ENCODE measurements at regions not wholly inside any gene's neighbourhood (a gene's known extent, or its start where the extent isn't known, plus 50 kb on each side); places are given as distances from the start of the nearest gene placed in this dataset.
A peak's percentile ranks its signal among the peaks of the same experiment; 100 is the strongest.

DNA sequence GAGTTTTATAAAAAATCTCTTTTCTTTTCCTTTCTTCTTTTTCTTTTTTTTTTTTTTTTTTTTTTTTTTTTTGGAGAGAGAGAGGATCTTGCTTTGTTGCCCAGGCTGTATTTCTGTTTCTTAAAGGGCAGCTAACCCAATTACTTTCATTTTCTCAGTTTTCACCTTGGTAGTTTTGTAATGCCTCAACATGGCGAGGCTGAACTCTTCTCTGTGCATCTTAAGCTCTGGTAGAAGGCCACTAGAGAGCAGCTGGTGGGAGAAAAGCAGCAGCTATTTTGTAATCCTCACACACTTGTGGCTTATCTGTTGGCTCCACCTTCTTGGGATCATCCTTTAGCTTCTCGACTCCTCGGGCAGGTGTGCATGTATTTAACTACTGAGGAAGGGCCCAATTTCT, 152.2 kb upstream of the MEIS2 start:
- no peak overlapping the region for H3K4me3 ChIP-seq (replicated peaks in 1 of 2; ENCODE audit: low read depth in 2 of 2, low read length in 2 of 2)
- TF ChIP-seq, protein P1, sequence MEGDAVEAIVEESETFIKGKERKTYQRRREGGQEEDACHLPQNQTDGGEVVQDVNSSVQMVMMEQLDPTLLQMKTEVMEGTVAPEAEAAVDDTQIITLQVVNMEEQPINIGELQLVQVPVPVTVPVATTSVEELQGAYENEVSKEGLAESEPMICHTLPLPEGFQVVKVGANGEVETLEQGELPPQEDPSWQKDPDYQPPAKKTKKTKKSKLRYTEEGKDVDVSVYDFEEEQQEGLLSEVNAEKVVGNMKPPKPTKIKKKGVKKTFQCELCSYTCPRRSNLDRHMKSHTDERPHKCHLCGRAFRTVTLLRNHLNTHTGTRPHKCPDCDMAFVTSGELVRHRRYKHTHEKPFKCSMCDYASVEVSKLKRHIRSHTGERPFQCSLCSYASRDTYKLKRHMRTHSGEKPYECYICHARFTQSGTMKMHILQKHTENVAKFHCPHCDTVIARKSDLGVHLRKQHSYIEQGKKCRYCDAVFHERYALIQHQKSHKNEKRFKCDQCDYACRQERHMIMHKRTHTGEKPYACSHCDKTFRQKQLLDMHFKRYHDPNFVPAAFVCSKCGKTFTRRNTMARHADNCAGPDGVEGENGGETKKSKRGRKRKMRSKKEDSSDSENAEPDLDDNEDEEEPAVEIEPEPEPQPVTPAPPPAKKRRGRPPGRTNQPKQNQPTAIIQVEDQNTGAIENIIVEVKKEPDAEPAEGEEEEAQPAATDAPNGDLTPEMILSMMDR (IDR thresholded peaks at IDR 0.05; ENCODE audit: low read depth, low read length) = no peak
- no peak for DNase-seq (ENCODE audit: low read depth in 2 of 2)

DNA sequence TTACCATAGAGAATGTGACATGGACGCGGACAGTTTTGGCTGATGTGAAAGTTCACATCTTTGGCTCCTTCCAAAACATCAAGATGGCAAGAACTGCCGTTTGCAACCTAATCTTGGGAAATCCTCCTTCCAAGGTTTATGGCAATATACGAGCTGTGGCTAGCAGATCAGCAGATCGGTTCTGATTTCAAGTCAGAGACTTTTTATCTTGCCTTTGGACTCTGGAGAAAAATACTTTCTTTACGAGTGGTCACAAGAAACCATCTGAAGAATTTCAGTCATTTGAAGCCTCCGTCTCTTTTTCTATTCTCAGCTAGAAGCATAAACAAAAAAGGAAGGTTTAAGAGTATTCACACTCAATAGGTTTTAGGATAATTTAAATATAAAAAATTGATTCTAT, 153.5 kb upstream of the MEIS2 start:
- peak in 1 of 2 donors; percentile 1 for DNase-seq (ENCODE audit: low read depth in 2 of 2)
- TF ChIP-seq, protein P1 (IDR thresholded peaks at IDR 0.05; ENCODE audit: low read depth, low read length) = no peak
- H3K4me3 ChIP-seq (replicated peaks in 1 of 2; ENCODE audit: low read depth in 2 of 2, low read length in 2 of 2) = no peak overlapping the region

DNA sequence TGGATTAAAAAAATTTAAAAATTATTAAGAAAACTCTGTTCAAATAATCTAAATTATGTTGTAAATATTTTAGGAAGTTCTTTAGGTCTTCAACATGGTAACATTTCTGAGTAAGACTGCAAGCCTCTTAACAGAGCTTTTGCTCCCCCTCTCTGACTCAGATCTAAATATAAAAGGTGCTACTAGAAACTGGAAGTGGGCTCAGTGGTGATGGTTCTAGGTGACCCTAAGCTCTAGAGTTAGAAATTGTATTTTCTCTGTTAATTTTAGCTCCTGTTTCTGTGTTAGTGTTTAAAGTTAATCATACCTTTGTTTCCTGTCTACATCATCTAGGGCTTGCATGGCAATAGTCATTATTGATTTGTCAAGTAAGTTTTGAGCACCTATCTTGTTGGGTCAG, 159.9 kb upstream of the MEIS2 start:
- TF ChIP-seq, protein P1 (IDR thresholded peaks at IDR 0.05; ENCODE audit: low read depth, low read length) = no peak
- H3K4me3 ChIP-seq (replicated peaks in 1 of 2; ENCODE audit: low read depth in 2 of 2, low read length in 2 of 2) = no peak overlapping the region

DNA sequence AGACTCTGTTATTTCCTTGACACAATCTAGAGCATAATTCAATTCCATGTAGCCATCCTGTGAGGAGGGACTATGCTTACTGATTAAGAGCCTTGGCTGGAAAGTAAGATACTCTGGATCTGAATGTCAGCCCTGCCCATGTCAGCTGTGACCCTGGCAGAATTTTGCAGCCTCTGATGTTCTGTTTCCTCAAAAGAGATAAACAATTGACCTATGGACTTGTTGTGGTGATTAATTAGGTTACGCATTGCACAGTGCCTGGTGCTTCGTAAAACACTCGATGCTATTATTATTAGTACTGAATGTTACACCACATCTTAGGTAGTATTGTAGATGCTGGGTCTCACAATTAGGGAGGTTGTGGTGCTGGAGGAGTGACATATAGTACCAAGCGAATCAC, 161.3 kb upstream of the MEIS2 start:
- DNase-seq (ENCODE audit: low read depth in 2 of 2) = no peak
- TF ChIP-seq, protein P1 (IDR thresholded peaks at IDR 0.05; ENCODE audit: low read depth, low read length) = no peak
- H3K4me3 ChIP-seq (replicated peaks in 1 of 2; ENCODE audit: low read depth in 2 of 2, low read length in 2 of 2) = no peak overlapping the region

More for the DNA sequence above, 159.9 kb upstream of the MEIS2 start:
- DNase-seq (ENCODE audit: low read depth in 2 of 2) = no peak

DNA sequence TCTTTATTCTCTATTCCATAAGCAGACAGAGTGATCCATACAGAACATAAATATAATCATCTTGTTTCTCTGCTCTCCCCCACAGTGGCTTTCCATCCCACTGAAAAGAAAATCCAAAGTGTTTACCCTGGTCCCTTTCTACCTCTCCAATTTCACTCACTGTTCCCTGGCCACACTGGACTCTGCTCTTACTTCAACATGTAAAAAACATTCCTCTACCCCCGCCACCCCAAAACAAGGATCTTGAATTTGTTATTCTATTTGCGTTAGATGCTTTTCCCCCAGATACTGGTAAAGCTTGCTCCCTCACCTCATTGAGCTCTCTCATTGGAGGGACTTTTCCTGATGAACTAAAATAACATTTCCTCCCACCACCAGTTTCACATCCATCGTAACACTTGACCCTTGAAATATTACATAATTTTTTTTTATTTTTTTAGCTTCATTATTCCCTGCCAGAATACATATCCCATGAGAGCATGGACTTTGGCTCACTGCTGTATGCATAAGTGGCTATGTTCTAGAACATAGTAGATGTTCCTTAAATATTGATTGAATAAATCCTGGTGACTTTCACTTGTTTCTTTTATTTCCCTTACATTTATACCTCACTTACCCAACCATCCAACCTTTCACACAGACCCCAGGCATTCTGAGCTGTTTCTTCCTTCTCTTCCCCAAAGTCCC, 162.7 kb upstream of the MEIS2 start:
- DNase-seq (ENCODE audit: low read depth in 2 of 2) = no peak
- H3K4me3 ChIP-seq (replicated peaks in 1 of 2; ENCODE audit: low read depth in 2 of 2, low read length in 2 of 2) = no peak overlapping the region
- TF ChIP-seq, protein P1 (IDR thresholded peaks at IDR 0.05; ENCODE audit: low read depth, low read length) = no peak

DNA sequence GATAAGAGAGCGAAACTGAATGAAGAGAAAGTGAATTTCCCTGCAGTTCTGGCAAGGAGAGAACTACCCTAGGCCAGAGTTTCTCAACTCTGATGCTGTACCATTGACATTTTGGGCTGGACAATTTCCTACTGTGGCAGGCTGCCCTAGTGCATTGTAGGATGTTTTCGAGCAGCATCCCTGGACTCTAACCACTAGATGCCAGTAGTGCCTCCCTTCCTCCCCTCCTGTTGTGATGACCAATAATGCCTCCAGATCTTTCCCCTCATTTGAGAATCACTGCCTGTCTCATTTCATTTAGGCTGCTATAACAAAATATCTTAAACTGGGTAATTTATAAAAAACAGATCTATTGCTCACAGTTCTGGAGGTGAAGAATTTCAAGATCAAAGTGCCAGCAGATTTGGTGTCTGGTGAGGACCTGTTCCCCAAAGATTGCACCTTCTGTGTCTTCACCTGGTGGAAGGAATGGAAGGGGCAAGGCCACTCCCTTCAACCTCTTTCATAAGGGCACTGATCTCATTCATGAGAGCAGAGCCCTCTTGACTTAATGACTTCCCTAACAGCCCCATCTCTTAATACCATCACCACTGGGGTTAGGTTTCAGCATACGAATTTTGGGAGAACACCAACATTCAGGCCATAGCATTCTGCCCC, 188.9 kb upstream of the MEIS2 start:
- TF ChIP-seq, protein P1 (IDR thresholded peaks at IDR 0.05; ENCODE audit: low read depth, low read length) = peak; percentile 36
- peak; percentile 19 to 27 for DNase-seq (ENCODE audit: low read depth in 2 of 2)
- no peak overlapping the region for H3K4me3 ChIP-seq (replicated peaks in 1 of 2; ENCODE audit: low read depth in 2 of 2, low read length in 2 of 2)

Measured in cardiac fibroblast (primary cell).